ENCODE measurements at regions not wholly inside any gene's neighbourhood (a gene's known extent, or its start where the extent isn't known, plus 50 kb on each side); places are given as distances from the start of the nearest gene placed in this dataset.

DNA sequence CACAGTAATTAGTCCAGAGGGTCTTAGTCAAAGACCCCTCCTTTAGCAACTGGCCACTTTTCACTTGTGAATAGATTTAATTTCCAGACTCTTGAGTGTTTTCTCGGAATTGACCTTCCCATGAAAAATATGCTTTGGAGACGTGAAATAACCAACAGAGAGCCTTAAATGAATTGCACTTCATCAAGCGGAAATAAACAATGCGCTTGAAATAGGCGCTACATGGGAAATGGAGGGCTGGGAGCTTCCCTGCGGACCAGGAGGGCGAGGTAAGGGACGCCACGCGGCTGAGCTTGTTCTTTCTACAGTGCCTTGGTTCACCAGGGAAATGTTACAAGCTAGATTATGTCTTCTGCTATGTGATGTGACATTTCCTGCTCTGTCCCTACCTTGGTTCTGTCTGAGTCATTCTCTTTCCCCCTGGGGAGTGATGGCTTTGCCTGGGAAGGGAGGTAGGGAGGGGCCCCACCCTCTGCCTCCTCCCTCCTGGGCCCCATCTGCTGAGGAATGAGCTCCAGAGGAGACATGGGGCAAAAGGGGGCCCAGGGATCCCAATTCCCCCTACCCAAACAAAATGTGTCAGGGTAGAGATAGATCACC lies 619.3 kb downstream of the PTPRU start:
- no peaks in the 10 kb centered on the region for H3K9me3 ChIP-seq
- no peak overlapping the region for H3K4me3 ChIP-seq (ENCODE audit: low read depth, low read length)
- H3K4me1 ChIP-seq, result no peaks in the 10 kb centered on the region
- no peaks in the 10 kb centered on the region for H3K36me3 ChIP-seq
- no peak for DNase-seq
- no peaks in the 10 kb centered on the region for H3K27me3 ChIP-seq
- TF ChIP-seq, protein P1, sequence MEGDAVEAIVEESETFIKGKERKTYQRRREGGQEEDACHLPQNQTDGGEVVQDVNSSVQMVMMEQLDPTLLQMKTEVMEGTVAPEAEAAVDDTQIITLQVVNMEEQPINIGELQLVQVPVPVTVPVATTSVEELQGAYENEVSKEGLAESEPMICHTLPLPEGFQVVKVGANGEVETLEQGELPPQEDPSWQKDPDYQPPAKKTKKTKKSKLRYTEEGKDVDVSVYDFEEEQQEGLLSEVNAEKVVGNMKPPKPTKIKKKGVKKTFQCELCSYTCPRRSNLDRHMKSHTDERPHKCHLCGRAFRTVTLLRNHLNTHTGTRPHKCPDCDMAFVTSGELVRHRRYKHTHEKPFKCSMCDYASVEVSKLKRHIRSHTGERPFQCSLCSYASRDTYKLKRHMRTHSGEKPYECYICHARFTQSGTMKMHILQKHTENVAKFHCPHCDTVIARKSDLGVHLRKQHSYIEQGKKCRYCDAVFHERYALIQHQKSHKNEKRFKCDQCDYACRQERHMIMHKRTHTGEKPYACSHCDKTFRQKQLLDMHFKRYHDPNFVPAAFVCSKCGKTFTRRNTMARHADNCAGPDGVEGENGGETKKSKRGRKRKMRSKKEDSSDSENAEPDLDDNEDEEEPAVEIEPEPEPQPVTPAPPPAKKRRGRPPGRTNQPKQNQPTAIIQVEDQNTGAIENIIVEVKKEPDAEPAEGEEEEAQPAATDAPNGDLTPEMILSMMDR (IDR thresholded peaks at IDR 0.05; ENCODE audit: low read depth, low read length), result no peak

DNA sequence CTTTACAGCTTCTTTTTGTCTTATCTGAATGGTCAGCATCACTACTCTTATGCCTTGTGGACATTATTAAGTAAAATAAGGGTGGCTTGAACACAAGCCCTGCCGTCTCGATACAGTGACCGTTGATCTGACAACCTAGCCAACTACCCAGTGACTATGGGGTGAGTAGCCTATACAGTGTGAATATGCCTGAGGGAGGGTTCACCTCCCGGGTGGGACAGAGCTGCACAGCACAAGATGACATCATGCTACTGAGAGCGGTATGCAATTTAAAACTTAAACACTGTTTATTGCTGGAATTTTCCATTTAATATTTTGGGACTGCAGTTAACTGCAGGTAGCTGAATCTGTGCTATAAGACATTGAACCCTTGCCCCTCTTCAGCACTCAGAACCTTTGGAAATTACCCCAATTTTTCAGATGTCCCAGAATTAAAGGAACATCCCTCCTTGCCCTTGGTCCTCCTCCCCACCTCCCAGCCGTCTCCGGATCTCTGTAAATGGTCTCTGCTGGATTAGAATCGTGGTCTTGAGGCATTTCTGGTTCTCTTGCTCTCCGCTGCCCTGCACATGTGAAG lies 618.5 kb downstream of the PTPRU start:
- Histone ChIP-seq H3K36me3 (no peaks in the 10 kb centered on the region), H3K9me3 (no peaks in the 10 kb centered on the region), H3K4me1 (no peaks in the 10 kb centered on the region), H3K4me3 (ENCODE audit: low read depth, low read length) (no peak overlapping the region), H3K27me3 (no peaks in the 10 kb centered on the region)
- TF ChIP-seq, protein P1 (IDR thresholded peaks at IDR 0.05; ENCODE audit: low read depth, low read length), result no peak
- DNase-seq, result no peak

DNA sequence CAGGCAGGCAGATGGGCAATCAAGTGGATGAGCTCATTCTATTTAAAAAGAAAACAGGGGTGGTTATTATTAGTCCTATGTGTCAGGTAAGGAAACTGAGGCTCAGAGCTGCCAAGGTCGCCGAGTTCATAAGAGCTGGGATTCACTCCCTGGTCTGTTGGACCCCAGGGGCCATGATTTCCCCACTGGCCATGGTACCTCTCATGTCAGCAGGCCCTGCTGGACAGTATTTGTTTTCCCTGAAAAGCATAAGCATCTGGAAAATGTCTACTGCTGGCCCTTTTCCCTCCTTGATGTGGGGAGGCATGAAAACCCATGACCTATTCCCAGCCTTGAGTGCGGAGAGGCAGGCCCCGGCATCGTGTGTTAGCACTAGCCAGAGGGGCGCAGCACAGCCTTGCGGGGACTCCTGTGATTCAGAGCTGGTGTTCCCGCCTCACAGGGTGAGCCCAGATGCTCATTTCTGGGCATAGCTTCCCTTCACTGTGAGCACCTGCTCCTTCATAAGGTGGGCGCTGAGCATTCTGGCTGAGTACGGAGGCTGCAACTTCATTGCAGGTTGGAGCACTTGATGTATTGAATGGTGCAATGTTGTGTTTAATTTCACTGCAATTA lies 617.5 kb downstream of the PTPRU start:
- no peaks in the 10 kb centered on the region for H3K9me3 ChIP-seq
- TF ChIP-seq, protein P1 (IDR thresholded peaks at IDR 0.05; ENCODE audit: low read depth, low read length), result no peak
- H3K4me3 ChIP-seq (ENCODE audit: low read depth, low read length), result no peak overlapping the region
- H3K27me3 ChIP-seq, result no peaks in the 10 kb centered on the region
- DNase-seq, result no peak
- H3K36me3 ChIP-seq, result no peaks in the 10 kb centered on the region
- H3K4me1 ChIP-seq, result no peaks in the 10 kb centered on the region

DNA sequence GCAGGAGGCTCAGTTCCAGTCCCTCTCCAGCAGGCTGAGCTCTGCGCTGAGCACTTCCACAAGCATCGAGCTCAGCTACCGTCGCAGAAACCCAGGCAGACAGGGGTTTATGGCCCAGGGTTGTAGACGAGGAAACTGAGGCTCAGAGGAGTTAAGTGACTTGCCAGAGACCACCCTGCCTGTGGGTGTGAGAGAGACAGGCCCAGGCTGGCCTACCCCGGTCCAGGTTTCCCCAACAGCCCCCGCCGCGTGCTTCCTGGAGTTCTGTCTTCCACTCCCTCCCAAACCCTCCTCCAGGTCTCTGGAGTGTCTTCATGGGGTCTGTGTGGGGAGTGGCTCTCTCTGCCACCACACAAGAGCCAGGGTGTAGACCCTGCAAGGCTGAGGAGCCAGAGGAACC lies 615.9 kb downstream of the PTPRU start:
- Histone ChIP-seq H3K36me3 (no peaks in the 10 kb centered on the region), H3K27me3 (no peaks in the 10 kb centered on the region), H3K4me3 (ENCODE audit: low read depth, low read length) (no peak overlapping the region), H3K4me1 (no peaks in the 10 kb centered on the region), H3K9me3 (no peaks in the 10 kb centered on the region)
- TF ChIP-seq, protein P1 (IDR thresholded peaks at IDR 0.05; ENCODE audit: low read depth, low read length), result no peak
- DNase-seq, result no peak

DNA sequence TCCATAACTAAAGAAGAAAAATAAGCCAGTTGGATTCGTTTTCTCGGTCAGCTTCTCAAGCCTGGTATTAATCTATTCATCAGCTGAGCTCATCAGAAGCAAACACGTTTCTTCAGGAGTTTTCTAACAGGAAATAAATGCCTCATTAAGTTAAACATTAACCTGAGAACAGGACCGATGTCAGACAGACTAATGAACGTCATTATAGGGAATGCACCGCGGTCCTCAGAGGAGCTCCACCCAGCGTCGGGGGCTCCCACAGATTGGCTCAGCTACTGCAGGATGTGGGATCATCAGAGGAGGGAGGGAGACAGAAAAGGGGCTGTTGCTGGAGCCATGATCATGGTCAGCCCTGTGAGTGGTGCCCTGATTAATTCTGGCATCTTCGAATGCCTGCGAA lies 615.4 kb downstream of the PTPRU start:
- DNase-seq, result no peak

More for the DNA sequence above, 615.4 kb downstream of the PTPRU start:
- no peaks in the 10 kb centered on the region for H3K4me1 ChIP-seq
- no peak overlapping the region for H3K4me3 ChIP-seq (ENCODE audit: low read depth, low read length)
- no peaks in the 10 kb centered on the region for H3K27me3 ChIP-seq
- TF ChIP-seq, protein P1 (IDR thresholded peaks at IDR 0.05; ENCODE audit: low read depth, low read length), result no peak
- H3K9me3 ChIP-seq, result no peaks in the 10 kb centered on the region
- H3K36me3 ChIP-seq, result no peaks in the 10 kb centered on the region
